NB4 (cell line): ENCODE measurements at regions not wholly inside any gene's neighbourhood (a gene's known extent, or its start where the extent isn't known, plus 50 kb on each side); places are given as distances from the start of the nearest gene placed in this dataset.

Experiments used
- CTCF ChIP-seq: IDR thresholded peaks from one replicate; pipeline ENCODE4 v1.5.1; 2012; ENCODE audit warnings: low read depth, low read length
- MAX ChIP-seq: IDR thresholded peaks from 2 replicates; pipeline ENCODE4 v1.6.1; 2011; ENCODE audit warnings: low read depth, low read length
- POLR2A ChIP-seq: IDR thresholded peaks from 2 replicates; pipeline ENCODE4 v1.6.1; 2011; ENCODE audit warnings: mild to moderate bottlenecking; ENCODE audit not compliant: insufficient read length; ENCODE audit errors: extremely low read depth

- TF ChIP-seq CTCF (no peak), POLR2A (no peak), MAX (no peak)
Measured at GRCh38 chr2:207286106-207286505, 120.4 kb upstream of the KLF7 start.
